ENCODE measurements at regions not wholly inside any gene's neighbourhood (a gene's known extent, or its start where the extent isn't known, plus 50 kb on each side); places are given as distances from the start of the nearest gene placed in this dataset.

GRCh38 chr6:143592335-143592734 is 80.8 kb upstream of the FUCA2 start:
- DNase-seq (ENCODE audit: low read depth) = peak; percentile 15
- H3K4me3 ChIP-seq (ENCODE audit: low read depth, low read length) = no peak overlapping the region
- TF ChIP-seq MAX (IDR thresholded peaks at IDR 0.05; ENCODE audit: low read depth, low read length) = no peak
- TF ChIP-seq, protein P1, sequence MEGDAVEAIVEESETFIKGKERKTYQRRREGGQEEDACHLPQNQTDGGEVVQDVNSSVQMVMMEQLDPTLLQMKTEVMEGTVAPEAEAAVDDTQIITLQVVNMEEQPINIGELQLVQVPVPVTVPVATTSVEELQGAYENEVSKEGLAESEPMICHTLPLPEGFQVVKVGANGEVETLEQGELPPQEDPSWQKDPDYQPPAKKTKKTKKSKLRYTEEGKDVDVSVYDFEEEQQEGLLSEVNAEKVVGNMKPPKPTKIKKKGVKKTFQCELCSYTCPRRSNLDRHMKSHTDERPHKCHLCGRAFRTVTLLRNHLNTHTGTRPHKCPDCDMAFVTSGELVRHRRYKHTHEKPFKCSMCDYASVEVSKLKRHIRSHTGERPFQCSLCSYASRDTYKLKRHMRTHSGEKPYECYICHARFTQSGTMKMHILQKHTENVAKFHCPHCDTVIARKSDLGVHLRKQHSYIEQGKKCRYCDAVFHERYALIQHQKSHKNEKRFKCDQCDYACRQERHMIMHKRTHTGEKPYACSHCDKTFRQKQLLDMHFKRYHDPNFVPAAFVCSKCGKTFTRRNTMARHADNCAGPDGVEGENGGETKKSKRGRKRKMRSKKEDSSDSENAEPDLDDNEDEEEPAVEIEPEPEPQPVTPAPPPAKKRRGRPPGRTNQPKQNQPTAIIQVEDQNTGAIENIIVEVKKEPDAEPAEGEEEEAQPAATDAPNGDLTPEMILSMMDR (IDR thresholded peaks at IDR 0.05; ENCODE audit: low read depth, low read length) = peak; percentile 43

DNA sequence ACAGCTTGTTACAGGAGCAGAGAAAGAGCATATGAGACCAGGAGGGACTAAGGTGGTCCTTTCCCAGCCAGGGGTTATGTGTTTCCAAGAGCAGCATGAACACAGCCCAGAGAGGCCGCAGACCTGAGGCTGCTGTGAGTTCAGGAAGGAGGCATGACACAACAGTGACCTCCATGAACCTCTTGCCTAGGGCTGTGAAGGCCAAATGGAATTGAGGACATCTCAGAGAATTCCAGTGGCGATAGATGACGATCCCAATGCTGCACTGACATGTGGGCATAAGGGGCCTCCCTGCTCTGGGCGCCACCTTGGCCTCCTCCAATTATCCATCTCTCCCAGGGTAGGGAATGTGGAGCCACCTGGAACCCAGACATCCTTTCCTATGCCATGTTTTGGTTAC is 79.9 kb upstream of the FUCA2 start:
- no peak for DNase-seq (ENCODE audit: low read depth)
- TF ChIP-seq MYC (IDR thresholded peaks at IDR 0.05; ENCODE audit: low read depth, low read length) (no peak), MAX (IDR thresholded peaks at IDR 0.05; ENCODE audit: low read depth, low read length) (no peak), POLR2A (IDR thresholded peaks at IDR 0.05; ENCODE audit: extremely low read depth, insufficient read length) (no peak)
- TF ChIP-seq, protein P1 (IDR thresholded peaks at IDR 0.05; ENCODE audit: low read depth, low read length) = no peak
- no peak overlapping the region for H3K4me3 ChIP-seq (ENCODE audit: low read depth, low read length)

- no peak for DNase-seq (ENCODE audit: low read depth)
- H3K4me3 ChIP-seq (ENCODE audit: low read depth, low read length) = no peak overlapping the region
- no peak for TF ChIP-seq MAX (IDR thresholded peaks at IDR 0.05; ENCODE audit: low read depth, low read length)
- TF ChIP-seq MYC (IDR thresholded peaks at IDR 0.05; ENCODE audit: low read depth, low read length) = no peak
- TF ChIP-seq POLR2A (IDR thresholded peaks at IDR 0.05; ENCODE audit: extremely low read depth, insufficient read length) = no peak
- TF ChIP-seq, protein P1 (IDR thresholded peaks at IDR 0.05; ENCODE audit: low read depth, low read length) = no peak
Measured at GRCh38 chr6:143589162-143589561, 77.6 kb upstream of the FUCA2 start.

- no peak overlapping the region for H3K4me3 ChIP-seq (ENCODE audit: low read depth, low read length)
- TF ChIP-seq POLR2A (IDR thresholded peaks at IDR 0.05; ENCODE audit: extremely low read depth, insufficient read length) (no peak), MYC (IDR thresholded peaks at IDR 0.05; ENCODE audit: low read depth, low read length) (no peak), MAX (IDR thresholded peaks at IDR 0.05; ENCODE audit: low read depth, low read length) (no peak)
- TF ChIP-seq, protein P1 (IDR thresholded peaks at IDR 0.05; ENCODE audit: low read depth, low read length) = no peak
- DNase-seq (ENCODE audit: low read depth) = no peak
Measured at GRCh38 chr6:143586557-143586956, 75.0 kb upstream of the FUCA2 start.

DNA sequence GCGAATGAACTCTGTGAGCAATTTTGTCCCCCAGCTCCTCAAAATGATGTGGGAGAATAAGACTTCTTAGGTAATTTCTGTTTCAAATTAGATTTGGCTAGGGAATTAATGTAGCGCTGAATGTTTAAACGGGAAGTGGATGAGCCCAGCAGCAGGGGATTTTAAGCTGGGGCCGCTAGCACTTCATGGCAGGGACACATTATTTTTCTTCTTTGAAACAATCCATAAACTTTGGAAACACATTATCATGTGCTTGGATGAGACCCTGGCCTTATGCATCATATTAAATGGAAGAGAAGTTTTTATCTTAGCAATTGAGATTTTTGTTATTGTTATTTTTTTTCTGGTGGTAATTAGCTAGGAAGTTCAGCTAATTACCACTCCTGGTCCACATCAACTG is 74.2 kb upstream of the FUCA2 start:
- TF ChIP-seq, protein P1 (IDR thresholded peaks at IDR 0.05; ENCODE audit: low read depth, low read length) = no peak
- TF ChIP-seq POLR2A (IDR thresholded peaks at IDR 0.05; ENCODE audit: extremely low read depth, insufficient read length) = no peak
- no peak for TF ChIP-seq MAX (IDR thresholded peaks at IDR 0.05; ENCODE audit: low read depth, low read length)
- TF ChIP-seq MYC (IDR thresholded peaks at IDR 0.05; ENCODE audit: low read depth, low read length) = no peak
- no peak for DNase-seq (ENCODE audit: low read depth)
- H3K4me3 ChIP-seq (ENCODE audit: low read depth, low read length) = no peak overlapping the region

- H3K4me3 ChIP-seq (ENCODE audit: low read depth, low read length) = no peak overlapping the region
- TF ChIP-seq MAX (IDR thresholded peaks at IDR 0.05; ENCODE audit: low read depth, low read length) = no peak
- TF ChIP-seq, protein P1 (IDR thresholded peaks at IDR 0.05; ENCODE audit: low read depth, low read length) = no peak
- TF ChIP-seq POLR2A (IDR thresholded peaks at IDR 0.05; ENCODE audit: extremely low read depth, insufficient read length) = no peak
- TF ChIP-seq MYC (IDR thresholded peaks at IDR 0.05; ENCODE audit: low read depth, low read length) = no peak
- DNase-seq (ENCODE audit: low read depth) = no peak
Measured at GRCh38 chr6:143585241-143585640, 73.7 kb upstream of the FUCA2 start.
